ENCODE measurements at regions not wholly inside any gene's neighbourhood (a gene's known extent, or its start where the extent isn't known, plus 50 kb on each side); places are given as distances from the start of the nearest gene placed in this dataset.

DNA sequence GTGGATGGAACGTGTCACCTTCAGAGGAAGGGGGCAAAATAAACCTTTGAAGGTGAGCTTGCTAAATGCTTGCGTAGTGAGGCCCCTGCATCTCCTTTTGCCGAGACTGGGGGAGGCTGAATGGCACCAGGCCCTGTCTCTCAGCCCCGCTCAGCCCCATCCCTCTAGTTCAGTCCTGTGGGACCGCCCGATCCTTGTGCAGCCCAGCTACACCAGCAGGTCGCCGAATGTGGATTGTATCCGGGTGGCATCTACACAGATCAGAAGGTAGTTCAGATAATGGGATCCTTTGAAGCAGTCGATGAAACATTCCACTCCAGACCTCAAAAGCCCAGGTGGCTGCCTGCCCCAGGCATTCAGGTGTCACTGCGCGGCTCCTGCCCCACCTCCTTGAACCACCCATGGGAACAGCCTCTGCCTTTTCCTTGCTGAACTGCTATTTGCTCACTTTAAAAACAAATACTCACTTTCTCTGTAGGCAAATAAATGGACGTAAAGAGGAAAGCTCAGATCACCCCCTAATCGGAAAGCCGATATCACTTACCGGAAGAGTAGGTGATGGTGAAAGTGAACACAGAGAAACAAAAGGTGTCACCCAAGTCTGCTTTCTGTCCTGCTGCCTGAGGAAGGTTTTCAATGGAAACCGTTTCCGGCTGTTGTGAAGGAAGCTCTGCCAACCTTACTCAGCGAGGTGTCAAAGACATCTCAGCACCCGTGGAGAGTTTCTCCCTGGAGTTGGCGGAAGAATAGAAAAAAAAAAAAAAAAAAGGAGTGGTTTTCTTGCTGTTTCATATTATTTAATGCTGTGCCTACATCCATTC lies 100.3 kb upstream of the NCOR2 start:
- Histone ChIP-seq H3K4me3 (no peak overlapping the region), H3K79me2 (no peaks in the 10 kb centered on the region), H3K4me2 (peak overlapping the region; percentile 35), H2AFZ (no peak overlapping the region), H3K27me3 (no peaks in the 10 kb centered on the region), H3K9me2 (replicated peaks; ENCODE audit: insufficient read depth) (no peaks in the 10 kb centered on the region), H3K9me3 (ENCODE audit: low read depth) (no peaks in the 10 kb centered on the region), H3K27ac (no peak overlapping the region), H4K20me1 (ENCODE audit: insufficient read depth, poor library complexity, severe bottlenecking) (no peaks in the 10 kb centered on the region), H3K36me3 (replicated peaks; ENCODE audit: insufficient read depth, low read depth) (no peaks in the 10 kb centered on the region), H3K4me1 (ENCODE audit: insufficient read depth) (no peaks in the 10 kb centered on the region)
- DNase-seq (ENCODE audit: low spot score): no peak
- TF ChIP-seq CTCF (IDR thresholded peaks at IDR 0.05; ENCODE audit: poor library complexity) (no peak), EZH2 (IDR thresholded peaks at IDR 0.05; ENCODE audit: borderline replicate concordance) (no peak), EZH2phosphoT487 (IDR thresholded peaks at IDR 0.05; ENCODE audit: low read depth, severe bottlenecking, unreplicated experiment) (no peak)
- WGBS (ENCODE audit: low lambda C conversion rate, missing lambda C conversion rate): 56% methylated on average over 21 of the region's 21 CpGs

GRCh38 chr12:124666722-124667259 lies 99.4 kb upstream of the NCOR2 start:
- WGBS (ENCODE audit: low lambda C conversion rate, missing lambda C conversion rate): 95% methylated on average over 4 of the region's 4 CpGs
- H2AFZ ChIP-seq: no peak overlapping the region
- no peaks in the 10 kb centered on the region for H3K36me3 ChIP-seq (replicated peaks; ENCODE audit: insufficient read depth, low read depth)
- no peak overlapping the region for H3K27ac ChIP-seq
- H3K4me1 ChIP-seq (ENCODE audit: insufficient read depth): no peaks in the 10 kb centered on the region
- no peaks in the 10 kb centered on the region for H3K9me3 ChIP-seq (ENCODE audit: low read depth)
- H3K4me2 ChIP-seq: no peak overlapping the region
- no peaks in the 10 kb centered on the region for H3K9me2 ChIP-seq (replicated peaks; ENCODE audit: insufficient read depth)
- no peaks in the 10 kb centered on the region for H4K20me1 ChIP-seq (ENCODE audit: insufficient read depth, poor library complexity, severe bottlenecking)
- H3K27me3 ChIP-seq: no peaks in the 10 kb centered on the region
- no peak for DNase-seq (ENCODE audit: low spot score)
- no peaks in the 10 kb centered on the region for H3K79me2 ChIP-seq
- H3K4me3 ChIP-seq: no peak overlapping the region
- TF ChIP-seq CTCF (IDR thresholded peaks at IDR 0.05; ENCODE audit: poor library complexity) (no peak), EZH2phosphoT487 (IDR thresholded peaks at IDR 0.05; ENCODE audit: low read depth, severe bottlenecking, unreplicated experiment) (no peak), EZH2 (IDR thresholded peaks at IDR 0.05; ENCODE audit: borderline replicate concordance) (no peak)

DNA sequence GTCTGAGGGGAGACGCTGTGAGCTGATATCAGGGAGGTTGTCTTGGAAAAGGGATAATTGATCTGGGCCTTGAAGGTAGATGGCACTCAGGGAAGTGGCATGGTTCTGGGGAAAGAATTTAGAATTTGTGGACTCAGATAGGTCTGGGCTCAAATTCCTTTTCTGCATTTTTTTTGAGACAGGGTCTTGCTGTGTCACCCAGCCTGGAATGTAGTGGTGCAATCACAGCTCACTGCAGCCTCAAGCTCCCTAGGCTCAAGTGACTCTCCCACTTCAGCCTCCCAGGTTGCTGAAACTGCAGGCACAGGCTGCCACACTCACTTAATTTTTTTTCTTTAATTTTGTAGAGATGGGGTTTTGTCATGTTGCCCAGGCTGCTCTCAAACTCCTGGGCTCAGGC lies 98.1 kb upstream of the NCOR2 start:
- Histone ChIP-seq H3K4me2 (no peak overlapping the region), H2AFZ (no peak overlapping the region), H3K4me3 (no peak overlapping the region), H3K9me3 (ENCODE audit: low read depth) (no peaks in the 10 kb centered on the region), H3K9me2 (replicated peaks; ENCODE audit: insufficient read depth) (no peaks in the 10 kb centered on the region), H3K27me3 (no peaks in the 10 kb centered on the region), H3K36me3 (replicated peaks; ENCODE audit: insufficient read depth, low read depth) (no peaks in the 10 kb centered on the region), H4K20me1 (ENCODE audit: insufficient read depth, poor library complexity, severe bottlenecking) (no peaks in the 10 kb centered on the region), H3K4me1 (ENCODE audit: insufficient read depth) (no peaks in the 10 kb centered on the region), H3K27ac (no peak overlapping the region), H3K79me2 (no peaks in the 10 kb centered on the region)
- no peak for DNase-seq (ENCODE audit: low spot score)
- WGBS (ENCODE audit: low lambda C conversion rate, missing lambda C conversion rate): 88% methylated on average over 1 of the region's 1 CpG
- TF ChIP-seq CTCF (IDR thresholded peaks at IDR 0.05; ENCODE audit: poor library complexity) (no peak), EZH2phosphoT487 (IDR thresholded peaks at IDR 0.05; ENCODE audit: low read depth, severe bottlenecking, unreplicated experiment) (no peak), EZH2 (IDR thresholded peaks at IDR 0.05; ENCODE audit: borderline replicate concordance) (no peak)

Data from hepatocyte (in vitro differentiated cells).